Psoas muscle (tissue), 7 donors: ENCODE measurements at regions not wholly inside any gene's neighbourhood (a gene's known extent, or its start where the extent isn't known, plus 50 kb on each side); places are given as distances from the start of the nearest gene placed in this dataset.

Experiments
- ATAC-seq, 4 donors: fragments of 200-7000 bp; cut with Tn5 transposase; one replicate each; pipeline ENCODE4 v1.9.1; 2020; ENCODE audit warnings: moderate library complexity in 3 of 4, mild to moderate bottlenecking in 2 of 4
- DNase-seq, 2 donors: peaks; one replicate each; pipeline ENCODE4 v3.0.0-alpha.2; 2020
- H3K27ac ChIP-seq: fragments of 200-600 bp; one replicate; pipeline ENCODE4 v1.8.0; 2022
- H3K27me3 ChIP-seq, 3 donors: fragments of 200-600 bp in 1 of 3; one replicate each; pipeline versions ENCODE4 v1.6.1 to v1.8.0; 2013 to 2022; ENCODE audit warnings: low read length in 2 of 3, mild to moderate bottlenecking in 2 of 3, moderate library complexity in 1 of 3; ENCODE audit not compliant: insufficient read depth in 3 of 3
- H3K36me3 ChIP-seq, 2 donors: fragments of 200-600 bp in 1 of 2; one replicate each; pipeline versions ENCODE4 v1.6.1 to v1.8.0; 2013 to 2022; ENCODE audit warnings: low read depth in 1 of 2, mild to moderate bottlenecking in 1 of 2, moderate library complexity in 1 of 2; ENCODE audit not compliant: insufficient read depth in 1 of 2
- H3K4me1 ChIP-seq: fragments of 200-600 bp; one replicate; pipeline ENCODE4 v1.8.0; 2022
- H3K4me3 ChIP-seq: fragments of 200-600 bp; one replicate; pipeline ENCODE4 v1.8.0; 2022; ENCODE audit warnings: mild to moderate bottlenecking
- H3K9me3 ChIP-seq: fragments of 200-600 bp; one replicate; pipeline ENCODE4 v1.8.0; 2022
- CTCF ChIP-seq: fragments of 200-600 bp; IDR thresholded peaks from one replicate; pipeline ENCODE4 v1.8.0; 2022; ENCODE audit warnings: antibody characterized with exemption
- WGBS, 3 donors: extraction: QIAGEN DNeasy Blood & Tissue Kit; methylation state at CpG; one replicate each; pipeline versions ENCODE4 v1.1.6 to v1.1.7; 2013; 5-methylcytosine and 5-hydroxymethylcytosine counted together
- intact Hi-C, 2 donors: fragments of 100-400 bp; cut with DNase I; formaldehyde crosslinking; loops; one replicate each; pipeline versions ENCODE4 v1.11.0 to v1.14.2; 2022
- donor health status: healthy with polysubstance abuse.
- donor health status: DM: no; HTN: no; CAD: no; lungs with moderate emphysema.
- donor health status: Bipolar disorder and iron deficiency.
- donor health status: healthy.
- donor health status: DM: yes; HTN: yes; CAD: no.
- donor health status: DM: no; HTN: no; CAD: no.
- donor health status: DM: yes; HTN: yes; CAD: no.

GRCh38 chr6:151722342-151722741 lies 85.1 kb upstream of the ESR1 start:
- H3K36me3 ChIP-seq = no peaks in the 10 kb centered on the region
- 82 to 89% (median 86%) methylated on average over 4 of the region's 4 CpGs for WGBS, 3 donors
- H3K9me3 ChIP-seq = no peaks in the 10 kb centered on the region
- no peak overlapping the region for H3K4me3 ChIP-seq
- H3K27me3 ChIP-seq = no peaks in the 10 kb centered on the region
- DNase-seq = no peak
- ATAC-seq = no peak
- intact Hi-C loops = no loop called here
- no peak overlapping the region for H3K27ac ChIP-seq
- no peak for TF ChIP-seq CTCF
- no peaks in the 10 kb centered on the region for H3K4me1 ChIP-seq

DNA sequence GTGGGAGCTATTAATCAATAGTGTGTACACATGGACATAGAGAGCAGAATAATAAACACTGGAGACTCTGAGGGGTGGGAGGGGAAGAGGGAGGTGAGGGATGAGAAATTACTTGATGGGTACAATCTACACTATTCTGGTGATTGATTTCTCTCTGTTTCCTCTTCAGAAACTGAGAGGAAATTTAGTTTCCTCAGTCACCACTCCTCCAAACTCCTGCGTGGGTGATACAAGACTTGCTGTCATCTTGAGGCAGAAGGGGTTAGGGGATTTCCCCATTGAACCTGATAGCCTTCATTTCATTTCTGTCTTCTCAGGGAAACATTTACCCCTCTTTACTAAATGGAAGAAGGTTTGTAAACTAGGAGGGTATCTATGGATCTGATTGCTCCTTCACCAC lies 84.3 kb upstream of the ESR1 start:
- DNase-seq = no peak
- WGBS, 3 donors = 64 to 76% (median 70%) methylated on average over 1 of the region's 1 CpG
- H3K27ac ChIP-seq = no peak overlapping the region
- no peak for TF ChIP-seq CTCF
- intact Hi-C loops = no loop called here
- H3K36me3 ChIP-seq = no peaks in the 10 kb centered on the region
- H3K9me3 ChIP-seq = no peaks in the 10 kb centered on the region
- H3K4me1 ChIP-seq = no peaks in the 10 kb centered on the region
- ATAC-seq = no peak
- H3K27me3 ChIP-seq = no peaks in the 10 kb centered on the region
- H3K4me3 ChIP-seq = no peak overlapping the region

DNA sequence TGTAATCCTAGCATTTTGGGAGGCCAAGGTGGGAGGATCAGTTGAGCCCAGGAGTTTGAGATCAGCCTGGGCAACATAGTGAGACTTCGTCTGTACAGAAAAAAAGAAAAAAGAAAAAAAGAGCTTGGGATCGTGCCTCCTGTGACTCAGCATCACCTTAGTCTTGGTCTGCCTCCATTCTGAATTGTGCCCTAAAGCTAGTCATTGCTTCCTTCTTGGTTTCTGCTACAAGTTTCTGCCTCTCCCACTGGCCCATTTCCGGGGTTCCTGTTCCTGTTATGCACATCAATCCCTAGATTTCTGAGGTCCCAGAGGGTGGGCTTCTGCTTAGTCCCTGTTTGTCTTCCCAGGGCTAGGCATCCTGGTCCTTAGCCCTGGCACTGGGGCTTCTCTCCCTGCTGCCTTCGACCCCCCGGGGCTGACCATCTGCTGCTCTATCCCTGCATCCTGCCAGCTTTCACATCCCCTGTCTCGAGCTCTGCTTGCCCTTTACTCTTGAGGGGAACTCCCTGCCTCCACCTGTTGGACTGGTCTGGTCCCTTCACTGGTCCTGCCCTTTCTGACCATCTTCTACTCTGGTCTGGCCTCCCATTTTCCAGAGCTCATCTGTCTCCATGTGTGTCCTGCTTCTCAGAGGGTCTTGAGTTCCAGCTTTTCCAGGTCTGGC lies 77.5 kb upstream of the ESR1 start:
- intact Hi-C loops = no loop called here
- TF ChIP-seq CTCF = no peak
- no peak for ATAC-seq

GRCh38 chr6:151730496-151730870 lies 77.0 kb upstream of the ESR1 start:
- H3K36me3 ChIP-seq = no peaks in the 10 kb centered on the region
- H3K27ac ChIP-seq = no peak overlapping the region
- ATAC-seq (no peak), DNase-seq (no peak)
- H3K4me3 ChIP-seq = no peak overlapping the region
- no peaks in the 10 kb centered on the region for H3K27me3 ChIP-seq
- peaks cover 4% of the 10 kb centered on the region for H3K9me3 ChIP-seq
- no peak for TF ChIP-seq CTCF
- WGBS, 3 donors = 86 to 87% (median 87%) methylated on average over 2 of the region's 2 CpGs
- intact Hi-C loops = no loop called here
- H3K4me1 ChIP-seq = peaks cover 5% of the 10 kb centered on the region

More for the DNA sequence above, 77.5 kb upstream of the ESR1 start:
- Histone ChIP-seq H3K27ac (no peak overlapping the region), H3K27me3 (no peaks in the 10 kb centered on the region), H3K4me3 (no peak overlapping the region), H3K4me1 (peaks cover 5% of the 10 kb centered on the region), H3K36me3 (no peaks in the 10 kb centered on the region), H3K9me3 (peaks cover 4% of the 10 kb centered on the region)
- WGBS, 3 donors = 72 to 82% (median 75%) methylated on average over 6 of the region's 6 CpGs
- no peak for DNase-seq

DNA sequence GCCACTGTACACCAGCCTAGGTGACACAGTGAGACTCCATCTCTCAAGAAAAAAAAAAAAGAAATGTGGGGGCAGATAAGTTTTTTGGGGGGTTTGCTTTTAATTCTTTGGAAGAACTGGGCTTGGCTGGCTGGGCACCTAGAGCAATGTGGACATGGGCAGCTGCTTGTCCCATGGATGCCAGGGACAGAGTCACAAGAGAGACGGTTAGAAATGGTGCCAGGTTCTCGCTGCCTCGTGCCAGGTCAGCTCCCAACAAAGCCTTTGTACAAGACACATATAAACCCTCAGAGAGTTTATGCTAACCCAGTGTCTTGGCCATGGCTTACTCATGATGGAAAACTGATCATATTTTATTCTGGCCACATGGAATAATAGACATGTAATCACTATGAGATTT lies 76.2 kb upstream of the ESR1 start:
- Histone ChIP-seq H3K4me1 (peaks cover 5% of the 10 kb centered on the region), H3K27ac (peak overlapping the region; percentile 43), H3K4me3 (peak overlapping the region; percentile 19), H3K27me3 (no peaks in the 10 kb centered on the region), H3K36me3 (no peaks in the 10 kb centered on the region), H3K9me3 (peaks cover 4% of the 10 kb centered on the region)
- 2 to 24% (median 14%) methylated on average over 3 of the region's 3 CpGs for WGBS, 3 donors
- intact Hi-C loops = no loop called here
- DNase-seq = peak in 1 of 2 donors; percentile 80
- no peak for TF ChIP-seq CTCF
- peak; percentile 66 to 99 (median 85) for ATAC-seq
